Cardiac fibroblast (primary cell): ENCODE measurements at regions not wholly inside any gene's neighbourhood (a gene's known extent, or its start where the extent isn't known, plus 50 kb on each side); places are given as distances from the start of the nearest gene placed in this dataset.
A peak's percentile ranks its signal among the peaks of the same experiment; 100 is the strongest.

Experiments used
- DNase-seq, 2 donors: peaks; one replicate each; pipeline versions ENCODE4 v3.0.0 to v3.0.0-alpha.2; 2010; ENCODE audit warnings: low read depth in 2 of 2
- H3K4me3 ChIP-seq, 2 donors: replicated peaks in 1 of 2; 1 replicate in 1 of 2; 2 replicates in 1 of 2; pipeline ENCODE4 v1.5.1; 2011; ENCODE audit warnings: low read depth in 2 of 2, low read length in 2 of 2, mild to moderate bottlenecking in 2 of 2, moderate library complexity in 1 of 2
- CTCF ChIP-seq: IDR thresholded peaks from one replicate; pipeline ENCODE4 v1.5.1; 2011; ENCODE audit warnings: low read depth, mild to moderate bottlenecking, low read length, inconsistent platforms

- DNase-seq, result no peak
- no peak overlapping the region for H3K4me3 ChIP-seq
- no peak for TF ChIP-seq CTCF
Observed at GRCh38 chr1:234908571-234908970, 220.1 kb downstream of the TOMM20 start.

- no peak overlapping the region for H3K4me3 ChIP-seq
- DNase-seq, result peak; percentile 71 to 90
- no peak for TF ChIP-seq CTCF
Observed at GRCh38 chr1:234907940-234908405, 220.7 kb downstream of the TOMM20 start.

GRCh38 chr1:234907208-234907939 is 221.3 kb downstream of the TOMM20 start:
- no peak for TF ChIP-seq CTCF
- no peak for DNase-seq

GRCh38 chr1:234906654-234907053 is 222.0 kb downstream of the TOMM20 start:
- DNase-seq, result no peak
- no peak overlapping the region for H3K4me3 ChIP-seq
- TF ChIP-seq CTCF, result no peak

More at GRCh38 chr1:234907208-234907939, 221.3 kb downstream of the TOMM20 start:
- H3K4me3 ChIP-seq, result no peak overlapping the region

- DNase-seq, result no peak
- no peak overlapping the region for H3K4me3 ChIP-seq
- TF ChIP-seq CTCF, result no peak
Observed at GRCh38 chr1:234902774-234903547, 225.7 kb downstream of the TOMM20 start.

GRCh38 chr1:234901491-234902049 is 227.1 kb downstream of the TOMM20 start:
- no peak for DNase-seq
- no peak overlapping the region for H3K4me3 ChIP-seq
- TF ChIP-seq CTCF, result no peak
